GM12878 (cell line): ENCODE measurements at regions not wholly inside any gene's neighbourhood (a gene's known extent, or its start where the extent isn't known, plus 50 kb on each side); places are given as distances from the start of the nearest gene placed in this dataset.

ENCODE experiments used
- ATAC-seq: fragments of 200-7000 bp; cut with Tn5 transposase; 3 replicates; pipeline ENCODE4 v1.9.1; 2020; ENCODE audit warnings: mild to moderate bottlenecking, moderate library complexity
- BruUV-seq: library from RNA; stranded (reverse); fragments of 400-500 nt; replicated peaks from 2 replicates; lab custom pipeline; 2021; lab: Mats Ljungman, UMichigan
- CTCF ChIA-PET: fragments of 300-600 bp; sonication (Branson Sonifier 250); formaldehyde crosslinking; extraction: SDS; loops from one replicate; lab custom pipeline; 2021; ENCODE audit warnings: inconsistent platforms; lab: Yijun Ruan, JAX
- POLR2A ChIA-PET: fragments of 350-600 bp; formaldehyde crosslinking; extraction: SDS; loops from one replicate; lab custom pipeline; 2021; ENCODE audit warnings: inconsistent platforms; lab: Charles Lee
- RAD21 ChIA-PET: fragments of 300-600 bp; sonication (Branson Sonifier 250); formaldehyde crosslinking; loops from one replicate; lab custom pipeline; 2023; ENCODE audit warnings: antibody characterized with exemption; ENCODE audit not compliant: unreplicated experiment; lab: Charles Lee
- SMC1A ChIA-PET: fragments of 300-600 bp; sonication (Branson Sonifier 250); formaldehyde crosslinking; loops from one replicate; lab custom pipeline; 2023; ENCODE audit not compliant: unreplicated experiment, uncharacterized antibody; lab: Charles Lee
- DNase-seq: peaks from one replicate; pipeline ENCODE4 v3.0.0-alpha.2; 2011; ENCODE audit warnings: low read depth, low spot score
- FAIRE-seq: peaks from 3 replicates; lab custom pipeline; 2011; peaks lifted over from hg19 to GRCh38; lab: Jason Lieb, UNC
- H2AFZ ChIP-seq: 2 replicates; pipeline ENCODE4 v1.6.0; 2011; ENCODE audit warnings: low read depth, low read length, control low read depth; ENCODE audit not compliant: control insufficient read depth
- H3K27ac ChIP-seq: 2 replicates; pipeline ENCODE4 v1.5.1; 2011; ENCODE audit warnings: control low read depth; ENCODE audit not compliant: control insufficient read depth, insufficient read depth
- H3K27me3 ChIP-seq, 2 experiments: replicated peaks in 1 of 2; 2 replicates each; pipeline versions ENCODE4 v1.6.0 to v1.6.1; 2011; ENCODE audit warnings: low read length in 1 of 2; ENCODE audit not compliant: control insufficient read depth in 2 of 2, insufficient read depth in 2 of 2
- H3K36me3 ChIP-seq, 2 experiments: 2 replicates each; pipeline ENCODE4 v1.5.1; 2011; ENCODE audit warnings: low read length in 1 of 2; ENCODE audit not compliant: control insufficient read depth in 2 of 2, insufficient read depth in 2 of 2
- H3K4me1 ChIP-seq: 2 replicates; pipeline ENCODE4 v1.6.1; 2011; ENCODE audit warnings: mild to moderate bottlenecking, low read length, moderate library complexity, mixed read lengths; ENCODE audit not compliant: control insufficient read depth, insufficient read depth
- H3K4me2 ChIP-seq: 2 replicates; pipeline ENCODE4 v1.6.0; 2011; ENCODE audit warnings: control low read depth; ENCODE audit not compliant: control insufficient read depth, insufficient read depth
- H3K4me3 ChIP-seq: fragments of 200-600 bp; sonication (generic); 2 replicates; pipeline ENCODE4 v1.5.1; 2016
- H3K79me2 ChIP-seq: 2 replicates; pipeline ENCODE4 v1.6.0; 2011; ENCODE audit warnings: low read length; ENCODE audit not compliant: control insufficient read depth, insufficient read depth
- H3K9ac ChIP-seq: 2 replicates; pipeline ENCODE4 v1.8.0; 2011; ENCODE audit warnings: low read length, control low read depth, mixed read lengths; ENCODE audit not compliant: control insufficient read depth, insufficient read depth
- H3K9me3 ChIP-seq: replicated peaks from 3 replicates; pipeline ENCODE4 v1.5.1; 2011; ENCODE audit warnings: mild to moderate bottlenecking, low read length; ENCODE audit not compliant: control insufficient read depth, insufficient read depth
- H4K20me1 ChIP-seq: 2 replicates; pipeline ENCODE4 v1.6.0; 2011; ENCODE audit not compliant: control insufficient read depth, insufficient read depth
- ASH2L ChIP-seq: fragments of 300-600, 200-600 bp; sonication (generic); IDR thresholded peaks from 2 replicates; pipeline ENCODE4 v1.6.1; 2017; ENCODE audit warnings: low read depth, mild to moderate bottlenecking, borderline replicate concordance
- CBFB ChIP-seq: IDR thresholded peaks from 2 replicates; pipeline ENCODE4 v1.6.1; 2016; ENCODE audit warnings: antibody characterized with exemption, low read depth
- ETV6 ChIP-seq, 2 experiments: fragments of 450-650 bp in 1 of 2; IDR thresholded peaks in 1 of 2; conservative IDR thresholded peaks in 1 of 2; 2 replicates each; pipeline ENCODE4 v1.6.1; 2014; ENCODE audit warnings: antibody characterized with exemption in 1 of 2, borderline replicate concordance in 1 of 2, low read depth in 1 of 2, mild to moderate bottlenecking in 1 of 2, moderate library complexity in 1 of 2
- MYB ChIP-seq: fragments of 150-350 bp; IDR thresholded peaks from 2 replicates; pipeline ENCODE4 v1.6.1; 2014; ENCODE audit warnings: mild to moderate bottlenecking, low read depth, low read length, borderline replicate concordance
- NBN ChIP-seq: fragments of 450-650 bp; IDR thresholded peaks from 2 replicates; pipeline ENCODE4 v1.6.1; 2016
- NKRF ChIP-seq: fragments of 450-650 bp; conservative IDR thresholded peaks from 2 replicates; pipeline ENCODE4 v1.6.1; 2017; ENCODE audit warnings: mild to moderate bottlenecking, moderate library complexity
- NR2C2 ChIP-seq: IDR thresholded peaks from 2 replicates; pipeline ENCODE4 v1.6.1; 2011; ENCODE audit warnings: borderline replicate concordance, low read depth; ENCODE audit not compliant: control insufficient read depth, insufficient read length
- NRF1 ChIP-seq: conservative IDR thresholded peaks from 2 replicates; pipeline ENCODE4 v1.6.1; 2011; ENCODE audit warnings: mild to moderate bottlenecking, low read depth, low read length, improper control_type of control experiment
- PML ChIP-seq: IDR thresholded peaks from 2 replicates; pipeline ENCODE4 v1.6.1; 2012; ENCODE audit warnings: low read length, inconsistent platforms
- STAT1 ChIP-seq: fragments of 450-650 bp; conservative IDR thresholded peaks from 2 replicates; pipeline ENCODE4 v1.6.1; 2014; ENCODE audit warnings: antibody characterized with exemption, mild to moderate bottlenecking
- TARDBP ChIP-seq: IDR thresholded peaks from 2 replicates; pipeline ENCODE4 v1.6.1; 2016; ENCODE audit warnings: borderline replicate concordance
- ZBTB11 ChIP-seq: fragments of 450-650 bp; formaldehyde crosslinking; IDR thresholded peaks from 2 replicates; pipeline ENCODE4 v1.5.0; 2022; ENCODE audit warnings: mild to moderate bottlenecking, missing genetic modification characterization
- WGBS: methylation state at CpG from one replicate; pipeline ENCODE4 v1.1.6; 2016; ENCODE audit warnings: low lambda C conversion rate; ENCODE audit not compliant: insufficient replicate concordance, insufficient coverage; ENCODE audit errors: missing lambda C conversion rate; 5-methylcytosine and 5-hydroxymethylcytosine counted together
- in situ Hi-C: fragments of 300-500 bp; cut with MboI; formaldehyde crosslinking; loops from 9 replicates; pipeline ENCODE4 v1.14.3; 2018; ENCODE audit warnings: mixed read lengths
- intact Hi-C: fragments of 100-400 bp; cut with micrococcal nuclease; formaldehyde crosslinking; loops from one replicate; pipeline ENCODE4 v1.14.2; 2022; ENCODE audit not compliant: unreplicated experiment

DNA sequence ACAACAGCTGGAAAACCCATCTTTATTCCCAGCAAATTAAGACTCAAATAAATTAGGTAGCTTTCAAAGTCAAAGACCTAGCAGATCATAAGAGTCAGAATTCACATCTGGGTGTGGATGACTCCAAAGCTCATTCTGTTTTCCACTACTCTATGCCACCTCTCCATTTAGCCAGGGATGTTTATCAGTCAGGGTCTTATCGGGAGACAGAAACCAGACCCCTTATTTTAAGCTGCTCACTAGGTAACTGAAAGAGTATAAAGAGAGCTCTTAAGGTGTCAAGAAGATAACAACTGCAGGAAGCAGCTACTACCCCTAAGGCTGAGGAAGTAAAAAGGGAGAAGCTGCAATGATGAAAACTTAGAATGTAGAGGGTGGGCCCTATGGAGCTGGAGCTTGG is 333.7 kb upstream of the KLF3 start:
- Histone ChIP-seq H3K4me2 (no peak overlapping the region), H3K27ac (no peak overlapping the region), H3K9me3 (peaks cover 2% of the 10 kb centered on the region; the same call in 2 of the 3 replicates), H2AFZ (no peak overlapping the region), H3K27me3 (no peaks in the 10 kb centered on the region), H3K36me3 (no peaks in the 10 kb centered on the region), H4K20me1 (no peaks in the 10 kb centered on the region), H3K79me2 (no peaks in the 10 kb centered on the region), H3K4me1 (peaks cover 20% of the 10 kb centered on the region), H3K9ac (no peak overlapping the region), H3K4me3 (no peak overlapping the region)
- DNase-seq (no peak), ATAC-seq (no peak), FAIRE-seq (no peak)
- ChIA-PET RAD21 (interaction anchor here (2.8 kb wide), 1 partner anchor 11 kb away, joined by 10 read pairs; no protein-coding TSS in a partner anchor), SMC1A (interaction anchor here (0.7 to 1.8 kb wide), 5 partner anchors 10 to 345 kb away, joined by 3 to 7 read pairs (median 3); no protein-coding TSS in a partner anchor), CTCF (interaction anchor here (2.0 kb wide), 1 partner anchor 10 kb away, joined by 7 read pairs; no protein-coding TSS in a partner anchor), POLR2A (interaction anchor here (0.6 kb wide), 1 partner anchor 172 kb away, joined by 5 read pairs; no protein-coding TSS in a partner anchor)
- no TSS peak for BruUV-seq
- 94% methylated on average over 1 of the region's 1 CpG for WGBS
- intact Hi-C loops (no loop called here), in situ Hi-C loops (no loop called here)
- TF ChIP-seq STAT1, result no peak

GRCh38 chr4:38330936-38331335 is 333.1 kb upstream of the KLF3 start:
- H3K4me1 ChIP-seq, result peaks cover 24% of the 10 kb centered on the region
- ChIA-PET CTCF (interaction anchor here (2.0 kb wide), 1 partner anchor 10 kb away, joined by 7 read pairs; no protein-coding TSS in a partner anchor), RAD21 (interaction anchor here (2.8 kb wide), 1 partner anchor 11 kb away, joined by 10 read pairs; no protein-coding TSS in a partner anchor), POLR2A (interaction anchor here (0.5 kb wide), 1 partner anchor 333 kb away, joined by 3 read pairs; no protein-coding TSS in a partner anchor), SMC1A (interaction anchor here (0.8 to 1.8 kb wide), 4 partner anchors 11 to 344 kb away, joined by 3 to 7 read pairs (median 3); no protein-coding TSS in a partner anchor)
- no peaks in the 10 kb centered on the region for H3K36me3 ChIP-seq
- no peak overlapping the region for H3K4me2 ChIP-seq
- no peaks in the 10 kb centered on the region for H4K20me1 ChIP-seq
- peaks cover 2% of the 10 kb centered on the region; the same call in 2 of the 3 replicates for H3K9me3 ChIP-seq
- no peak for FAIRE-seq
- no peak overlapping the region for H3K9ac ChIP-seq
- intact Hi-C loops, result no loop called here
- BruUV-seq, result no TSS peak
- ATAC-seq, result no peak
- in situ Hi-C loops, result no loop called here
- WGBS, result 85% methylated on average over 7 of the region's 7 CpGs
- no peak for DNase-seq
- H3K79me2 ChIP-seq, result no peaks in the 10 kb centered on the region
- H2AFZ ChIP-seq, result no peak overlapping the region
- H3K4me3 ChIP-seq, result no peak overlapping the region
- H3K27ac ChIP-seq, result no peak overlapping the region
- H3K27me3 ChIP-seq, result no peaks in the 10 kb centered on the region
- TF ChIP-seq PML (no peak), STAT1 (no peak), NRF1 (no peak), ETV6 (conservative IDR thresholded peaks at IDR 0.05 in 1 of 2, IDR thresholded peaks at IDR 0.05 in 1 of 2; ENCODE audit: borderline replicate concordance in 1 of 2, low read depth in 1 of 2) (no peak), NBN (no peak), CBFB (no peak), NKRF (no peak), ZBTB11 (CRISPR knock-in tag) (no peak), NR2C2 (no peak), ASH2L (no peak), MYB (no peak), TARDBP (no peak)
